K562 (cell line): ENCODE measurements at regions not wholly inside any gene's neighbourhood (a gene's known extent, or its start where the extent isn't known, plus 50 kb on each side); places are given as distances from the start of the nearest gene placed in this dataset.

Experiments used
- ATAC-seq: fragments of 200-7000 bp; cut with Tn5 transposase; 3 replicates; pipeline ENCODE4 v1.9.1; 2020; ENCODE audit warnings: moderate library complexity
- BruUV-seq: library from RNA; stranded (reverse); fragments of 400-500 nt; replicated peaks from 2 replicates; lab custom pipeline; 2021; lab: Mats Ljungman, UMichigan
- CTCF ChIA-PET: fragments of 300-600 bp; formaldehyde crosslinking; extraction: SDS; loops from one replicate; lab custom pipeline; 2021; ENCODE audit warnings: low intra/inter-chr PET ratio; lab: Yijun Ruan, JAX
- POLR2A ChIA-PET: fragments of 300-600, 350-650 bp; sonication (Branson Sonifier 250); formaldehyde crosslinking; extraction: SDS; loops from one replicate; lab custom pipeline; 2021; ENCODE audit warnings: antibody characterized with exemption, inconsistent platforms; lab: Yijun Ruan, JAX
- DNase-seq, 4 experiments: peaks; one replicate each; pipeline versions ENCODE4 v3.0.0 to v3.0.0-alpha.2; 2011 to 2018; ENCODE audit warnings: low spot score in 3 of 4, mixed read lengths in 3 of 4; ENCODE audit errors: extremely low read depth in 1 of 4
- FAIRE-seq: peaks from 2 replicates; lab custom pipeline; 2011; peaks lifted over from hg19 to GRCh38; lab: Jason Lieb, UNC
- H2AFZ ChIP-seq: 2 replicates; pipeline ENCODE4 v1.6.0; 2011; ENCODE audit warnings: low read depth, low read length, control low read depth, inconsistent platforms
- H3K27ac ChIP-seq: fragments of 200-600 bp; 3 replicates; pipeline ENCODE4 v1.8.0; 2011; ENCODE audit warnings: low read depth, mild to moderate bottlenecking, control low read depth, inconsistent platforms, low read length, moderate library complexity, mixed read lengths; ENCODE audit errors: extremely low read depth
- H3K27me3 ChIP-seq, 2 experiments: fragments of 300-600 bp in 1 of 2; 2 replicates in 1 of 2; 3 replicates in 1 of 2; pipeline versions ENCODE4 v1.6.0 to v1.8.0; 2011; ENCODE audit warnings: inconsistent platforms in 2 of 2, low read length in 2 of 2, mild to moderate bottlenecking in 1 of 2, mixed read lengths in 1 of 2, moderate library complexity in 1 of 2; ENCODE audit not compliant: control insufficient read depth in 2 of 2, insufficient read depth in 2 of 2
- H3K36me3 ChIP-seq: fragments of 300-600 bp; 3 replicates; pipeline ENCODE4 v1.8.0; 2011; ENCODE audit warnings: mild to moderate bottlenecking, low read length, inconsistent platforms; ENCODE audit not compliant: control insufficient read depth, insufficient read depth
- H3K4me1 ChIP-seq, 2 experiments: fragments of 200-600 bp in 1 of 2; replicated peaks in 1 of 2; 2 replicates in 1 of 2; 3 replicates in 1 of 2; pipeline versions ENCODE4 v1.5.1 to v1.8.0; 2011; ENCODE audit warnings: inconsistent platforms in 2 of 2, low read length in 2 of 2, mild to moderate bottlenecking in 1 of 2, mixed read lengths in 1 of 2, moderate library complexity in 1 of 2; ENCODE audit not compliant: control insufficient read depth in 2 of 2, insufficient read depth in 2 of 2
- H3K4me2 ChIP-seq: 2 replicates; pipeline ENCODE4 v1.6.1; 2011; ENCODE audit warnings: low read length, control low read depth, inconsistent platforms, mixed read lengths; ENCODE audit not compliant: insufficient read depth
- H3K4me3 ChIP-seq: fragments of 200-600 bp; sonication (generic), shearing (Covaris generic); 2 replicates; pipeline ENCODE4 v1.5.1; 2016; ENCODE audit warnings: control low read depth, inconsistent platforms
- H3K79me2 ChIP-seq: fragments of 200-600 bp; 3 replicates; pipeline ENCODE4 v1.8.0; 2011; ENCODE audit warnings: low read length, inconsistent platforms; ENCODE audit not compliant: control insufficient read depth, insufficient read depth
- H3K9ac ChIP-seq, 2 experiments: 2 replicates each; pipeline versions ENCODE4 v1.6.0 to v1.6.1; 2011; ENCODE audit warnings: low read depth in 2 of 2, low read length in 2 of 2, control low read depth in 1 of 2, inconsistent platforms in 1 of 2, mild to moderate bottlenecking in 1 of 2, mixed read lengths in 1 of 2; ENCODE audit not compliant: insufficient read depth in 1 of 2
- H3K9me1 ChIP-seq: one replicate; pipeline ENCODE4 v1.6.0; 2011; ENCODE audit warnings: inconsistent platforms, mild to moderate bottlenecking, low read length, moderate library complexity; ENCODE audit not compliant: control insufficient read depth, insufficient read depth
- H3K9me3 ChIP-seq: replicated peaks from 2 replicates; pipeline ENCODE4 v1.5.1; 2011; ENCODE audit warnings: low read depth, low read length, inconsistent platforms; ENCODE audit not compliant: control insufficient read depth, insufficient read depth
- H4K20me1 ChIP-seq: replicated peaks from 2 replicates; pipeline ENCODE4 v1.6.1; 2011; ENCODE audit warnings: low read length, inconsistent platforms, mixed read lengths; ENCODE audit not compliant: control insufficient read depth, insufficient read depth
- BRF2 ChIP-seq: IDR thresholded peaks from 3 replicates; pipeline ENCODE4 v1.6.1; 2011; ENCODE audit warnings: borderline replicate concordance, mild to moderate bottlenecking; ENCODE audit not compliant: insufficient read length, insufficient read depth
- GTF2F1 ChIP-seq: IDR thresholded peaks from 2 replicates; pipeline ENCODE4 v1.6.1; 2011; ENCODE audit warnings: low read depth, low read length, improper control_type of control experiment
- HSF4 ChIP-seq: fragments of 250-450 bp; sonication (Bioruptor Pico); IDR thresholded peaks from 2 replicates; pipeline ENCODE4 v2.1.2; 2022; ENCODE audit warnings: mild to moderate bottlenecking, moderate library complexity, borderline replicate concordance
- IRF2 ChIP-seq: sonication (generic); formaldehyde crosslinking; IDR thresholded peaks from 2 replicates; pipeline ENCODE4 v1.8.1; 2022; ENCODE audit warnings: mild to moderate bottlenecking, missing genetic modification reagents
- SNIP1 ChIP-seq: fragments of 450-650 bp; IDR thresholded peaks from 2 replicates; pipeline ENCODE4 v1.7.1; 2017; ENCODE audit warnings: low read depth, mild to moderate bottlenecking
- TRIM25 ChIP-seq: fragments of 450-650 bp; IDR thresholded peaks from 2 replicates; pipeline ENCODE4 v1.7.0; 2016; ENCODE audit warnings: borderline replicate concordance
- ZFPM2 ChIP-seq: fragments of 250-450 bp; sonication (Bioruptor Pico); IDR thresholded peaks from 2 replicates; pipeline ENCODE4 v1.5.1; 2022; ENCODE audit warnings: mild to moderate bottlenecking
- ZNF3 ChIP-seq: fragments of 250-450 bp; sonication (Bioruptor Pico); IDR thresholded peaks from 2 replicates; pipeline ENCODE4 v1.5.0; 2021; ENCODE audit warnings: mild to moderate bottlenecking, moderate library complexity
- ZNF609 ChIP-seq: sonication (generic); formaldehyde crosslinking; IDR thresholded peaks from 2 replicates; pipeline ENCODE4 v1.8.1; 2023; ENCODE audit warnings: missing genetic modification reagents, mild to moderate bottlenecking, borderline replicate concordance
- ZNF696 ChIP-seq: fragments of 250-450 bp; sonication (Bioruptor Pico); conservative IDR thresholded peaks from 2 replicates; pipeline ENCODE4 v1.4.0; 2020; ENCODE audit warnings: mild to moderate bottlenecking, moderate library complexity
- ZNF766 ChIP-seq: fragments of 200-800 bp; sonication (Bioruptor generic); conservative IDR thresholded peaks from 2 replicates; pipeline ENCODE4 v1.6.1; 2016; ENCODE audit warnings: missing genetic modification characterization, missing compliant biosample characterization
- WGBS: fragments of 100-300 bp; shearing (Covaris generic); methylation state at CpG from one replicate; pipeline ENCODE4 v1.1.6; 2016; ENCODE audit warnings: low coverage, mixed read lengths; ENCODE audit not compliant: insufficient coverage; ENCODE audit errors: missing lambda C conversion rate; 5-methylcytosine and 5-hydroxymethylcytosine counted together
- in situ Hi-C: fragments of 300-500 bp; cut with MboI; formaldehyde crosslinking; loops from 4 replicates; pipeline ENCODE4 v1.15.0; 2018; ENCODE audit warnings: inconsistent platforms, mixed read lengths
- intact Hi-C: fragments of 100-400 bp; cut with micrococcal nuclease; formaldehyde crosslinking; loops from 2 replicates; pipeline ENCODE4 v1.14.2; 2022

- TF ChIP-seq ZNF766 (CRISPR knock-in tag) (no peak), SNIP1 (no peak)
Observed at GRCh38 chr12:111100554-111100953, 180.2 kb upstream of the MYL2 start (continued).

DNA sequence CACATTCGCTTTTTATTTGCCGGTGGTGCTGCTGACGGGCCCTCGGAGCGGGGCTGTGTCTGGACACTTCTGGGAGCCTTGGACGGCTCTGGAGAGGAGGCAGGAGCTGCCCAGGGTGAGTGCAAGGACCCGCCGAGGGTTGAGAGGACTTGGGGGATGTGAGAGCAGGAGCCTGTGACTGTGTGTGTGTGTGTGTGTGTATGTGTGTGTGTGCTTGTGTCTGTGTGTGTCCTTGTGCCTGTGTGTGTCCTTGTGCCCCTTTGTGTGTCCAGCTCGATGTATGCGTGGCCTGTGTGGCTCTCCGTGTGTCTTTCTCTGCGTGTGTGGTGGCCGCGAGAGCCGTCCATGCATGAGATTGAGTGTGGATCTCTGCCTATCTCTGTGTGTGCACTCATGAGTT lies 179.6 kb upstream of the MYL2 start:
- H2AFZ ChIP-seq = no peak overlapping the region
- CTCF ChIA-PET = no interaction called here
- no peak overlapping the region for H3K9ac ChIP-seq
- DNase-seq = no peak
- no peak for FAIRE-seq
- WGBS = 1% methylated on average over 13 of the region's 15 CpGs
- no peak overlapping the region for H3K27ac ChIP-seq
- no TSS peak for BruUV-seq
- H3K4me3 ChIP-seq = no peak overlapping the region
- no peaks in the 10 kb centered on the region for H3K4me1 ChIP-seq
- H3K36me3 ChIP-seq = no peaks in the 10 kb centered on the region
- in situ Hi-C loops (no loop called here), intact Hi-C loops (no loop called here)
- H3K79me2 ChIP-seq = no peaks in the 10 kb centered on the region
- ATAC-seq = no peak
- H3K9me1 ChIP-seq = peaks cover 4% of the 10 kb centered on the region
- POLR2A ChIA-PET = no interaction called here
- 0 out of 2 replicates have a peak, but pooled peaks cover 3% of the 10 kb centered on the region for H4K20me1 ChIP-seq
- TF ChIP-seq ZNF3 (CRISPR knock-in tag) (no peak), ZNF696 (CRISPR knock-in tag) (no peak), BRF2 (no peak), ZFPM2 (CRISPR knock-in tag) (no peak), HSF4 (CRISPR knock-in tag) (no peak), ZNF609 (CRISPR knock-in tag) (no peak), IRF2 (no peak), GTF2F1 (no peak), TRIM25 (no peak)
- no peak overlapping the region for H3K4me2 ChIP-seq
- H3K9me3 ChIP-seq = no peaks in the 10 kb centered on the region
- peaks cover 19 to 76% of the 10 kb centered on the region in 2 experiments for H3K27me3 ChIP-seq
